ENCODE measurements at regions not wholly inside any gene's neighbourhood (a gene's known extent, or its start where the extent isn't known, plus 50 kb on each side); places are given as distances from the start of the nearest gene placed in this dataset.

DNA sequence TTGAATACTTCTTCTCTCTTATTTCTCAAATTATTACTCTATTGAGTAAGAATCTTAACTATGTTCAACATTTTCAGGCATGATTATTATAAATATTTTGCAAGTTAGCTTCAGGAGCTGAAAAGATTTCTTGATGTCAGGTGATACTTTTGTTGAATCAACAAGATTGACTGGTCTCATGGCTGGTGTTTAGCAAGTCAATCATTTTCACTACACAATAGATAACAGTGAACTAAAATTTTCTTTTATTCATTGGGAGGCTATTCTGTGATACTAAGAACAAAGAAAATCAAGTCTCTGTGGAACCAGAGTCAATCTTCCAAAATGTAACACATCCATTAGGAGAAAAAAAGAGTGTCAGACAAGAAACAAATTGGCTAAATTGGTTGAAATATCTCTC is 476.7 kb downstream of the CNTN3 start:
- TF ChIP-seq, protein P1, sequence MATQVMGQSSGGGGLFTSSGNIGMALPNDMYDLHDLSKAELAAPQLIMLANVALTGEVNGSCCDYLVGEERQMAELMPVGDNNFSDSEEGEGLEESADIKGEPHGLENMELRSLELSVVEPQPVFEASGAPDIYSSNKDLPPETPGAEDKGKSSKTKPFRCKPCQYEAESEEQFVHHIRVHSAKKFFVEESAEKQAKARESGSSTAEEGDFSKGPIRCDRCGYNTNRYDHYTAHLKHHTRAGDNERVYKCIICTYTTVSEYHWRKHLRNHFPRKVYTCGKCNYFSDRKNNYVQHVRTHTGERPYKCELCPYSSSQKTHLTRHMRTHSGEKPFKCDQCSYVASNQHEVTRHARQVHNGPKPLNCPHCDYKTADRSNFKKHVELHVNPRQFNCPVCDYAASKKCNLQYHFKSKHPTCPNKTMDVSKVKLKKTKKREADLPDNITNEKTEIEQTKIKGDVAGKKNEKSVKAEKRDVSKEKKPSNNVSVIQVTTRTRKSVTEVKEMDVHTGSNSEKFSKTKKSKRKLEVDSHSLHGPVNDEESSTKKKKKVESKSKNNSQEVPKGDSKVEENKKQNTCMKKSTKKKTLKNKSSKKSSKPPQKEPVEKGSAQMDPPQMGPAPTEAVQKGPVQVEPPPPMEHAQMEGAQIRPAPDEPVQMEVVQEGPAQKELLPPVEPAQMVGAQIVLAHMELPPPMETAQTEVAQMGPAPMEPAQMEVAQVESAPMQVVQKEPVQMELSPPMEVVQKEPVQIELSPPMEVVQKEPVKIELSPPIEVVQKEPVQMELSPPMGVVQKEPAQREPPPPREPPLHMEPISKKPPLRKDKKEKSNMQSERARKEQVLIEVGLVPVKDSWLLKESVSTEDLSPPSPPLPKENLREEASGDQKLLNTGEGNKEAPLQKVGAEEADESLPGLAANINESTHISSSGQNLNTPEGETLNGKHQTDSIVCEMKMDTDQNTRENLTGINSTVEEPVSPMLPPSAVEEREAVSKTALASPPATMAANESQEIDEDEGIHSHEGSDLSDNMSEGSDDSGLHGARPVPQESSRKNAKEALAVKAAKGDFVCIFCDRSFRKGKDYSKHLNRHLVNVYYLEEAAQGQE (IDR thresholded peaks at IDR 0.05; ENCODE audit: low read depth): no peak
- TF ChIP-seq RAD21 (IDR thresholded peaks at IDR 0.05; ENCODE audit: low read depth): no peak
- TF ChIP-seq, protein P2, sequence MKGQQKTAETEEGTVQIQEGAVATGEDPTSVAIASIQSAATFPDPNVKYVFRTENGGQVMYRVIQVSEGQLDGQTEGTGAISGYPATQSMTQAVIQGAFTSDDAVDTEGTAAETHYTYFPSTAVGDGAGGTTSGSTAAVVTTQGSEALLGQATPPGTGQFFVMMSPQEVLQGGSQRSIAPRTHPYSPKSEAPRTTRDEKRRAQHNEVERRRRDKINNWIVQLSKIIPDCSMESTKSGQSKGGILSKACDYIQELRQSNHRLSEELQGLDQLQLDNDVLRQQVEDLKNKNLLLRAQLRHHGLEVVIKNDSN (IDR thresholded peaks at IDR 0.05): no peak
- TF ChIP-seq, protein P3, sequence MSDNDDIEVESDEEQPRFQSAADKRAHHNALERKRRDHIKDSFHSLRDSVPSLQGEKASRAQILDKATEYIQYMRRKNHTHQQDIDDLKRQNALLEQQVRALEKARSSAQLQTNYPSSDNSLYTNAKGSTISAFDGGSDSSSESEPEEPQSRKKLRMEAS (IDR thresholded peaks at IDR 0.05): no peak

DNA sequence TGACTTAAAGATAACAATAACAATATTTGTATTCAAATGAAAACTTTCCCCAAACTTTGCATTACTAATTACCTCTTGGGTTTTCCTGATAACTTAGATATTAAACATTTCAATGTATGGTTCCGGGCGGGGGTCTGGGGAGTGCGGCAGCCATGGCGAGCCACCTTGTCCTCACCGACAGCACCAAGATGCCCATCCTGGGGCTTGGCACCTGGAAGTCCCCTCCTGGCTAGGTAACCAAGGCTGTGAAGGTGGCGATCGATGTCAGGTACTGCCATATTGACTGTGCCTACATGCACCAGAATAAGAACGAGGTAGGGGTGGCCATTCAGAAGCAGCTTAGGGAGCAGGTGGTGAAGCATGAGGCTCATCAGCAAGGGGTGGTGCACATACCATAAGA is 478.7 kb downstream of the CNTN3 start:
- TF ChIP-seq CEBPB (IDR thresholded peaks at IDR 0.05) (no peak), CREB1 (IDR thresholded peaks at IDR 0.05; ENCODE audit: low read depth) (no peak), NFIC (IDR thresholded peaks at IDR 0.05) (no peak), ZBTB7A (IDR thresholded peaks at IDR 0.05; ENCODE audit: low read depth) (no peak), TCF12 (IDR thresholded peaks at IDR 0.05; ENCODE audit: low read depth) (no peak), FOXM1 (IDR thresholded peaks at IDR 0.05; ENCODE audit: borderline replicate concordance, low read depth) (no peak), TAF1 (IDR thresholded peaks at IDR 0.05; ENCODE audit: low read depth) (no peak), TEAD4 (IDR thresholded peaks at IDR 0.05) (no peak), RAD21 (IDR thresholded peaks at IDR 0.05; ENCODE audit: low read depth) (no peak), EGR1 (IDR thresholded peaks at IDR 0.05) (no peak), EP300 (IDR thresholded peaks at IDR 0.05; ENCODE audit: borderline replicate concordance) (no peak), YY1 (IDR thresholded peaks at IDR 0.05; ENCODE audit: low read depth) (no peak)
- TF ChIP-seq, protein P3 (IDR thresholded peaks at IDR 0.05): no peak
- TF ChIP-seq, protein P2 (IDR thresholded peaks at IDR 0.05): no peak
- TF ChIP-seq, protein P1 (IDR thresholded peaks at IDR 0.05; ENCODE audit: low read depth): no peak

DNA sequence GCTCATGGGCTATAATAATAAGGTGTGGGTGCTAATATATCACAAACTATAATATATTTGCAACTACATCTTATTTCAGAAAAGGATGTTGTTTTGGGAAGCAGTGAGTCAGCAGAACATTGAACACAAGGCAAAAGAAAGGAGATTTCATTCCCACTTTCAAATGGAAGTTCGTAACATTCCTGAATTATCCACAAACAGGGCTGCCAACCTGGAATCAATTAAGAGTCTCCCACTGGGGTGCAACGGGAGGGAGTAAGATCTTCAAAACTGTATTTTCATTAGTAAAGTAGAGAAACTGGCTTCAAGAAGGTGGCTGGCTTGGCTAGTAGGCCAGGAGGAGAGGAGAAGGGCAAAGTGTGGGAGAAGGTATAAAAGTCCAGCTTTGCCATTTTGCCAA is 479.6 kb downstream of the CNTN3 start:
- TF ChIP-seq EP300 (IDR thresholded peaks at IDR 0.05; ENCODE audit: borderline replicate concordance) (no peak), CREB1 (IDR thresholded peaks at IDR 0.05; ENCODE audit: low read depth) (no peak), TAF1 (IDR thresholded peaks at IDR 0.05; ENCODE audit: low read depth) (no peak)
- TF ChIP-seq, protein P1 (IDR thresholded peaks at IDR 0.05; ENCODE audit: low read depth): no peak

DNA sequence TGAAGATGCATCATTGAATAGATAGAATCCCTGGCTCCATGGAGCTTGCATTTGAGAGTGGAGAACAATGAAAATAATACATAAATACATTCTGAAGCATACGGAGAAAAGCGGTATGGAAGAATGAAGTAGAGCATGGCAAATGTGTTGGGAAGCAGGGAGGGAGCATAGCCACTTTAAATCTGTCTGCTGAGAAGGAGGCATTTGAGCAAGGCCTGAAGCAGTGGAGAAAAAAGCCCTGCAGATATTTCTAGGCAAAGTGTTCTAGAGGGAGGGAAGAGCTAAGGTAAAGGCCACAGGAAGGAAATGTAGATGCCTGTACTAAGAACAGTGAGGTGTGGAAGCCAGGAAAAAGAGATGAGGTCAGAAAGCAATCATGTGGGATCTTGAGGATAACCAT is 484.8 kb downstream of the CNTN3 start:
- no peak for TF ChIP-seq TEAD4 (IDR thresholded peaks at IDR 0.05)
- TF ChIP-seq FOXM1 (IDR thresholded peaks at IDR 0.05; ENCODE audit: borderline replicate concordance, low read depth): no peak
- TF ChIP-seq RAD21 (IDR thresholded peaks at IDR 0.05; ENCODE audit: low read depth): no peak
- TF ChIP-seq CREB1 (IDR thresholded peaks at IDR 0.05; ENCODE audit: low read depth): no peak
- TF ChIP-seq, protein P2 (IDR thresholded peaks at IDR 0.05): no peak
- TF ChIP-seq EGR1 (IDR thresholded peaks at IDR 0.05): no peak
- no peak for TF ChIP-seq TCF12 (IDR thresholded peaks at IDR 0.05; ENCODE audit: low read depth)
- TF ChIP-seq, protein P3 (IDR thresholded peaks at IDR 0.05): no peak
- TF ChIP-seq CEBPB (IDR thresholded peaks at IDR 0.05): no peak
- TF ChIP-seq NFIC (IDR thresholded peaks at IDR 0.05): no peak
- TF ChIP-seq ZBTB7A (IDR thresholded peaks at IDR 0.05; ENCODE audit: low read depth): no peak
- TF ChIP-seq TAF1 (IDR thresholded peaks at IDR 0.05; ENCODE audit: low read depth): no peak

All from Ishikawa (cell line).